ENCODE measurements at regions not wholly inside any gene's neighbourhood (a gene's known extent, or its start where the extent isn't known, plus 50 kb on each side); places are given as distances from the start of the nearest gene placed in this dataset.

DNA sequence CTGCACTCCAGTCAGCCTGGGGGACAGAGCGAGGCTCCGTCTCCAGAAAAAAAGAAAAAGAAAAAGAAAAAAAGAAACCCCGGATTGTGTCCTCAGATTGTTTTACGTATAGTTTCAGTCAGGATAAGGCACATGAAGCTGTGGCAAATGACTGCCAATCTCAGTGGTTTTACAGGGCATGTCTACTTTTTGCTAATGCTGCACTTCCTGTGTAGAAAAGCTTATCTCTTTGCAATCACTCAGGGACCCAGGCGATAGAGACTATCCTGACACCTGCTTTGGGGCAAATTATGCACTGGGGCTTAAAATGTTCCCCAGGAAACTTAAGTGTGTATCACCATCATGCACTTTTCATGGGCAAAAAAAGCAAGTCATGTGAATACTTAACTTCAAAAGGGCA is 103.7 kb upstream of the MEIS1 start:
- no peak for DNase-seq (ENCODE audit: extremely low read depth, low read depth)
- TF ChIP-seq, protein P1, sequence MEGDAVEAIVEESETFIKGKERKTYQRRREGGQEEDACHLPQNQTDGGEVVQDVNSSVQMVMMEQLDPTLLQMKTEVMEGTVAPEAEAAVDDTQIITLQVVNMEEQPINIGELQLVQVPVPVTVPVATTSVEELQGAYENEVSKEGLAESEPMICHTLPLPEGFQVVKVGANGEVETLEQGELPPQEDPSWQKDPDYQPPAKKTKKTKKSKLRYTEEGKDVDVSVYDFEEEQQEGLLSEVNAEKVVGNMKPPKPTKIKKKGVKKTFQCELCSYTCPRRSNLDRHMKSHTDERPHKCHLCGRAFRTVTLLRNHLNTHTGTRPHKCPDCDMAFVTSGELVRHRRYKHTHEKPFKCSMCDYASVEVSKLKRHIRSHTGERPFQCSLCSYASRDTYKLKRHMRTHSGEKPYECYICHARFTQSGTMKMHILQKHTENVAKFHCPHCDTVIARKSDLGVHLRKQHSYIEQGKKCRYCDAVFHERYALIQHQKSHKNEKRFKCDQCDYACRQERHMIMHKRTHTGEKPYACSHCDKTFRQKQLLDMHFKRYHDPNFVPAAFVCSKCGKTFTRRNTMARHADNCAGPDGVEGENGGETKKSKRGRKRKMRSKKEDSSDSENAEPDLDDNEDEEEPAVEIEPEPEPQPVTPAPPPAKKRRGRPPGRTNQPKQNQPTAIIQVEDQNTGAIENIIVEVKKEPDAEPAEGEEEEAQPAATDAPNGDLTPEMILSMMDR (IDR thresholded peaks at IDR 0.05; ENCODE audit: low read depth, low read length, missing control alignments): no peak
- H3K4me3 ChIP-seq (replicated peaks; ENCODE audit: low read depth, low read length): no peak overlapping the region

DNA sequence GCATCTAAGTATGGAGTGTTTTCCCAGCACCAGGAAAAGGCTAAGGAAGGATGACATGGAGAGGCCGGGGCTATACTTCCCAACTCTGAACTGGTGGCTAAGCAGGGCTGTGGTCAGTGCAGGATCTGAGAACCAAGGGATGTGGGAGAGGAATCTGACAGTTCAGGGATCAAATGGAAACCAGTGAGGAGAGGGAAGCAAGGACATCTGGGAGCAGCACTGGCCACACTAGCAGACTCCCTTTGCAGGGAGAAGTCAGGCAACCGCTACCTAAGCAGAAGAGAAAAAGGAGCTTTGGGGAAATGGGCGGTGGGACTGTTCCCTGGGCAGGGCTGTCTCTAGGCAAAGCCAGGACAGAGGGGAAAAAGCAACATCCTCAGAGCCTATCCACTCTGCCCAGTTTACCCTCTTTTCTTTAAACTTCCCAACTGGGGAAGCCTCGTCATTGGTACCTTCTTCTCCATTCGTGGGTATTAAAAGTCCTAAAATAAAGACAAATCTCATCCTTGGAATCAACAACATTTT is 105.8 kb upstream of the MEIS1 start:
- TF ChIP-seq, protein P1 (IDR thresholded peaks at IDR 0.05; ENCODE audit: low read depth, low read length, missing control alignments): no peak
- no peak for DNase-seq (ENCODE audit: extremely low read depth, low read depth)
- no peak overlapping the region for H3K4me3 ChIP-seq (replicated peaks; ENCODE audit: low read depth, low read length)

DNA sequence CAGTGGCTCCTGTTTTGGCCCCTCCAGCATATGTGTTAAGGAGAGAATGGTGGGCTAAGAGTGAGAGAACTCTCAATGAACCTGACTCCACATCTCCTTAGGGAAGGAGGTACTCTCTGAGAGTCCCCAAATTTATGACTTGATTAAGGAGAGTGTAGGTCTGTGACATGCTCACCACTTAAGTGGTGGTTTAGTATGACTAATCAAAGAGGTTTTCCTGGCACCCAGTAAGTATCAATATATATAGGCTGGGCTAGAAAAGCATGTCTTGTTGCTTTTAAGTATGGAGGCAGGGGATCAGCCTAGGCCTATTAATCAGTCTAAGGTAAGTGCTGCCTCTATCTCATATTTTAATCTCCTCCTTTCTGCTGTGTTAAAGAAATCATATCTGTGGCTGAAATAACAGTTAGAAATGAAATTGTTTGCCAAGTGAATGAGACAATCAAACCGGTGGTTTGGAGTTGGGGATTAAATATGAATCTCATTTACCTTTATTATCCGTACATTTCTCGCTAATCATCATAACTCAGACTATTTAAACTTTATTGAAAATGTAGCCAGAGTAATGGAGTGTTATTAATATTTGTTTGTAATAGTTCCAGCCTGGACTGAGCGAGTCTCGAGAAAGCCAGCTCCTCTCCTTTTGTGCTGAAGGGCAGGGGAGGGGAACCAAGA is 107.7 kb upstream of the MEIS1 start:
- DNase-seq (ENCODE audit: extremely low read depth, low read depth): no peak
- TF ChIP-seq, protein P1 (IDR thresholded peaks at IDR 0.05; ENCODE audit: low read depth, low read length, missing control alignments): no peak
- no peak overlapping the region for H3K4me3 ChIP-seq (replicated peaks; ENCODE audit: low read depth, low read length)

DNA sequence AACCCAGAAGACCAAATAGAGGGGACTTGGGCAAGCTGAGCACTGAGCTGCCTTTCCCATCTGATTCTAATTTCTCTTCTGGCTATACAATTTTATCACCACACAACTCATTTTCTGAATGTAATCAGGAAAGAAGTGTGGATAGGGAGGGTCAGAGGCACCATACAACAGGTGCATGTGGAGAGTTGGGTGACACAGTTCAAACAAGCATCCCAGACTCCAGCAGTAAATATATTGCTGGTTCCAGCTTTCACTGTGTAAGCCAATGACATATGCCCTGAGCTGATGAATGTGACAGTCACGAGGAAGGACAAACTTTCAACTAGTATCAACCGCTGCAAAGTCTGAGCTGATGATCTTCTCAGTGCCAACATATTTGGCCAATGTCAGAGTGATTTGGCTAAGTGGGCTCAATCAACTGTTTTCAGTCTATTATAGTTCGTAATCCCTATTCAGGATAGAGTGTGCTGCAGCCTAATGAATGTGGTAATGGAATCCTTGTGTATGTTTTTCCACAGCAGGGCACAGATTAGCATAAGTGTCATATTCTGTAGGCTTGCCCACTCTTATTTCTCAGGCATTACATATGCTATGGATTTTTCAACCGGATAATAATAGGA is 109.9 kb upstream of the MEIS1 start:
- no peak for DNase-seq (ENCODE audit: extremely low read depth, low read depth)
- H3K4me3 ChIP-seq (replicated peaks; ENCODE audit: low read depth, low read length): no peak overlapping the region
- TF ChIP-seq, protein P1 (IDR thresholded peaks at IDR 0.05; ENCODE audit: low read depth, low read length, missing control alignments): no peak

DNA sequence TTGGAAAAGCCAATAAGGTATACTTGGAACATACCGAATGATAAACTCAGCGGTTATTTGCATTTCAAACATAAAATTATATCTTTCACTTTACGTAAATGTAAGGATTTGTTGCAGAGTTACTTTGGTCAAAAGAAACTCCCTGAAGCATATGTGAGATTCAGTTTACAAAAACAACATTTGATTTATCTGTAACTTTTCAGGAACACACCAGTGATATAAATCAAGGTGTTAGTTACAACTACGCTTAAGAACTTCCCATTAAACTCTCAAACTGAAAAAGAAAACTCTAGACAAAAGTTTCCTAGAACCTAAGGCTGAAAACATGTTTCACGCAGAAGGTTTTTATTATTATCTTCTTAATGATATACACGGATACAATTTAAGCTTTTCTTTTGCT is 110.6 kb upstream of the MEIS1 start:
- H3K4me3 ChIP-seq (replicated peaks; ENCODE audit: low read depth, low read length): no peak overlapping the region
- no peak for DNase-seq (ENCODE audit: extremely low read depth, low read depth)
- TF ChIP-seq, protein P1 (IDR thresholded peaks at IDR 0.05; ENCODE audit: low read depth, low read length, missing control alignments): no peak

DNA sequence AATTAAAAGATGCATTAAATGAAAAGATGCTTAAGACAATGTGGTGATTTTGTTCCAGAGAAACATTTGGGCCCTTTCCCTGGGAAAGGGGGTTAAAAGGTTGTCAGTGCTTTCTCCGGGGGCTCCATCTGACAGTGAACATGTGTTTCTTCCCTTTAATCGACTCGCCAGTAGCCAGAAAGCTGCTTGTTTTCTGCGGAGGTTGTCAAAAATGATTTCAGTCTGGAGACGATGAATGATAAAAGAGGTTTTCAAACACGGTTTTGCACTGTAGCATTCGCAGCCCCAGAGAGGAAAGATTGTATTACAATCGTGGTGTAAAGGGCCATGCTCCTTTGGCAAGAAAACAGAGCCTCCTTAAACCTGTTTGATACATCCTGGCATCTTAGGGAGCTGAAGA is 111.5 kb upstream of the MEIS1 start:
- H3K4me3 ChIP-seq (replicated peaks; ENCODE audit: low read depth, low read length): no peak overlapping the region
- TF ChIP-seq, protein P1 (IDR thresholded peaks at IDR 0.05; ENCODE audit: low read depth, low read length, missing control alignments): no peak
- DNase-seq (ENCODE audit: extremely low read depth, low read depth): no peak

Data from HFF-Myc (cell line).